A673 (cell line): ENCODE measurements at regions not wholly inside any gene's neighbourhood (a gene's known extent, or its start where the extent isn't known, plus 50 kb on each side); places are given as distances from the start of the nearest gene placed in this dataset.

Experiments used
- BruUV-seq: library from RNA; stranded (reverse); fragments of 400-500 nt; replicated peaks from 2 replicates; lab custom pipeline; 2021; lab: Mats Ljungman, UMichigan
- CTCF ChIA-PET: fragments of 300-600 bp; sonication (Branson Sonifier 250); formaldehyde crosslinking; loops from one replicate; lab custom pipeline; 2022; ENCODE audit warnings: antibody characterized with exemption; lab: Charles Lee
- POLR2A ChIA-PET: fragments of 300-600 bp; sonication (Branson Sonifier 250); formaldehyde crosslinking; loops from one replicate; lab custom pipeline; 2022; ENCODE audit warnings: antibody characterized with exemption; ENCODE audit not compliant: low non-redundant PET; lab: Charles Lee
- DNase-seq: peaks from one replicate; pipeline ENCODE4 v3.0.0-alpha.2; 2015; ENCODE audit warnings: low spot score
- H3K27ac ChIP-seq: fragments of 200-600 bp; sonication (generic); 2 replicates; pipeline ENCODE4 v1.5.1; 2016; ENCODE audit warnings: mixed run types, low read depth, mild to moderate bottlenecking, mixed read lengths, antibody characterized with exemption, low read length; ENCODE audit not compliant: poor library complexity, severe bottlenecking
- H3K27me3 ChIP-seq: fragments of 200-600 bp; sonication (generic); replicated peaks from 2 replicates; pipeline ENCODE4 v1.6.1; 2017; ENCODE audit warnings: mixed run types, low read depth, mild to moderate bottlenecking, mixed read lengths, antibody characterized with exemption, low read length; ENCODE audit not compliant: insufficient read depth, poor library complexity
- H3K36me3 ChIP-seq: fragments of 200-600 bp; sonication (generic); 2 replicates; pipeline ENCODE4 v1.6.1; 2016; ENCODE audit warnings: mixed run types, mild to moderate bottlenecking, mixed read lengths, antibody characterized with exemption, low read length; ENCODE audit not compliant: insufficient read depth, poor library complexity, severe bottlenecking
- H3K4me1 ChIP-seq: fragments of 200-600 bp; sonication (generic); 2 replicates; pipeline ENCODE4 v1.6.1; 2017; ENCODE audit warnings: mixed run types, mild to moderate bottlenecking, mixed read lengths, antibody characterized with exemption, low read length; ENCODE audit not compliant: insufficient read depth, poor library complexity, severe bottlenecking
- H3K4me3 ChIP-seq: fragments of 200-600 bp; sonication (generic); 2 replicates; pipeline ENCODE4 v1.5.1; 2016; ENCODE audit warnings: low read depth, mixed run types, mild to moderate bottlenecking, mixed read lengths, low read length; ENCODE audit not compliant: poor library complexity, severe bottlenecking
- H3K9me3 ChIP-seq: fragments of 200-600 bp; sonication (generic); 2 replicates; pipeline ENCODE4 v1.6.1; 2016; ENCODE audit warnings: mixed run types, low read depth, mild to moderate bottlenecking, mixed read lengths, antibody characterized with exemption, low read length; ENCODE audit not compliant: poor library complexity, severe bottlenecking
- CTCF ChIP-seq: fragments of 300-800, 200-600 bp; sonication (generic); conservative IDR thresholded peaks from 2 replicates; pipeline ENCODE4 v1.5.1; 2017; ENCODE audit warnings: low read depth, mild to moderate bottlenecking, antibody characterized with exemption, low read length, moderate library complexity, mixed read lengths
- EZH2 ChIP-seq: fragments of 200-600 bp; sonication (generic); IDR thresholded peaks from 2 replicates; pipeline ENCODE4 v1.6.1; 2017; ENCODE audit warnings: borderline replicate concordance, low read depth, mild to moderate bottlenecking, mixed read lengths, antibody characterized with exemption, low read length; ENCODE audit not compliant: poor library complexity, severe bottlenecking
- intact Hi-C: fragments of 100-400 bp; cut with micrococcal nuclease; formaldehyde crosslinking; loops from one replicate; pipeline ENCODE4 v1.10.0; 2022; ENCODE audit not compliant: unreplicated experiment

GRCh38 chr22:47629273-47629711 lies 866.8 kb downstream of the TBC1D22A start:
- no peak for DNase-seq
- intact Hi-C loops, result no loop called here
- no peaks in the 10 kb centered on the region for H3K4me1 ChIP-seq
- H3K36me3 ChIP-seq, result no peaks in the 10 kb centered on the region
- ChIA-PET POLR2A (no interaction called here), CTCF (no interaction called here)
- no peak for TF ChIP-seq CTCF
- TF ChIP-seq EZH2, result no peak
- no peak overlapping the region for H3K4me3 ChIP-seq
- no TSS peak for BruUV-seq
- no peaks in the 10 kb centered on the region for H3K27me3 ChIP-seq
- H3K27ac ChIP-seq, result no peak overlapping the region
- no peaks in the 10 kb centered on the region for H3K9me3 ChIP-seq

GRCh38 chr22:47628477-47629272 lies 866.2 kb downstream of the TBC1D22A start:
- no TSS peak for BruUV-seq
- no peak for DNase-seq
- Histone ChIP-seq H3K27me3 (no peaks in the 10 kb centered on the region), H3K27ac (no peak overlapping the region), H3K4me1 (no peaks in the 10 kb centered on the region), H3K4me3 (no peak overlapping the region), H3K36me3 (no peaks in the 10 kb centered on the region), H3K9me3 (no peaks in the 10 kb centered on the region)
- ChIA-PET CTCF (no interaction called here), POLR2A (no interaction called here)
- intact Hi-C loops, result no loop called here
- TF ChIP-seq EZH2, result no peak
- TF ChIP-seq CTCF, result no peak

- CTCF ChIA-PET, result no interaction called here
- intact Hi-C loops, result no loop called here
- no peaks in the 10 kb centered on the region for H3K4me1 ChIP-seq
- H3K36me3 ChIP-seq, result no peaks in the 10 kb centered on the region
- no peak for TF ChIP-seq CTCF
- TF ChIP-seq EZH2, result no peak
- H3K27me3 ChIP-seq, result no peaks in the 10 kb centered on the region
- POLR2A ChIA-PET, result no interaction called here
- no peaks in the 10 kb centered on the region for H3K9me3 ChIP-seq
- no TSS peak for BruUV-seq
- no peak for DNase-seq
- no peak overlapping the region for H3K27ac ChIP-seq
- H3K4me3 ChIP-seq, result no peak overlapping the region
Measured at GRCh38 chr22:47627556-47628253, 865.3 kb downstream of the TBC1D22A start.
